GM18867 (cell line): ENCODE measurements at regions not wholly inside any gene's neighbourhood (a gene's known extent, or its start where the extent isn't known, plus 50 kb on each side); places are given as distances from the start of the nearest gene placed in this dataset.
"Not testable (repeated sequence)": the region's sequence is repeated elsewhere in the genome, so short reads cannot be mapped to it uniquely, and the experiment has no call there.

ENCODE experiments used
- ATAC-seq: cut with Tn5 transposase; IDR thresholded peaks from one replicate; pipeline ENCODE4 v1.9.1; 2021; ENCODE audit warnings: mild to moderate bottlenecking, moderate library complexity; ENCODE audit not compliant: unreplicated experiment

DNA sequence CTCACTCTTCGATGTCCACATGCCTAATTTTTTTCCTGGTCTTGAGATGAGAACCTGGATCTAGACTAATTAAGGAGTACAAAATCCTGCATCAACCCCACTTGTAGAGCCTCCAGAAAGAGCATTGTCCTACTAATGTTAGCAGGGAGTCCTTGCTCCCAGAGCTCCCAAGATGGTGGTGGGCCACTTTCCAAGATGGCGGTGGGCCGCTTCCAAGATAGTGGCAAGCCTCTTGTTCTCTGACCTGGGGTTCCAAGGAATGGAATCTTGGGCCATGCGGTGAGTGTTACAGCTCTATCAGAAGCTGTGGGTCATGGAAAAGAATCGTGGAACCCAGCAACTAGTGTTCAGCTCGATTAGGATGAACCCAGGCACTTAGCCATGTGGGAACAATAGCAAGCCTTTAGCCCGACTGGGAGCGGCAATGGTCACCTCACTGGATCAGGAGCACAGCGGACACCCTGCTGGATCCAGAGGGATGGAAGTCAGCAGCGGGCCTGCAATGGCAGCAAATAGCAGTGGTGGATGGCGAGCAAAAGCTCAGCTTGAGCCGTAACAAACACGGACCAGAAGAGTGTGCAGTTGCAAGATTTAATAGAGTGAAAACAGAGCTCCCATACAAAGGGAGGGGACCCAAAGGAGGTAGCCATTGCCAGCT is 1997.5 kb upstream of the RAG2 start:
- not testable (repeated sequence) for ATAC-seq

DNA sequence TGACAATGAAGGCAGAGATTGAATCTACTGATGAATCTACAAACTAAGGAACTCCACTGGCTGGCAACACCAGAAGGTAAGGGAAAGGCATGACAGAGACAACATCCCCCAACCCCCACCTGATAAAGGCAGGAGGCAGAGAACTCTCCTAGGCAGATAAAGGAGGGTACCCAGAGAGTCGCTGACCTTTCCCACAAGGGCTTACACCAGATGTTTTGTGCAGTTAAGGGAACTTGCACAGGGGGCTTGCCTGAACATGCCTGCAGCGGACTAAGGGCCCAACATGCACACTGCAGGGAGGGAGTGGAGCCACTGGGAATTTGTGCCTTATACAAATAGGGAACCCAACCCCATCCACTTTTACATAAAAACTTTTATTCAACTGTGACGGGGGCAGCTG is 1996.9 kb upstream of the RAG2 start:
- ATAC-seq = no peak

- ATAC-seq = no peak
Observed at GRCh38 chr11:38593649-38594048, 1995.6 kb upstream of the RAG2 start.

GRCh38 chr11:38582756-38583155 is 1984.7 kb upstream of the RAG2 start:
- no peak for ATAC-seq

- ATAC-seq = no peak
Observed at GRCh38 chr11:38582151-38582550, 1984.1 kb upstream of the RAG2 start.

GRCh38 chr11:38577769-38578168 is 1979.7 kb upstream of the RAG2 start:
- no peak for ATAC-seq

- no peak for ATAC-seq
Observed at GRCh38 chr11:38562562-38562961, 1964.5 kb upstream of the RAG2 start.

GRCh38 chr11:38553148-38553547 is 1955.1 kb upstream of the RAG2 start:
- no peak for ATAC-seq

DNA sequence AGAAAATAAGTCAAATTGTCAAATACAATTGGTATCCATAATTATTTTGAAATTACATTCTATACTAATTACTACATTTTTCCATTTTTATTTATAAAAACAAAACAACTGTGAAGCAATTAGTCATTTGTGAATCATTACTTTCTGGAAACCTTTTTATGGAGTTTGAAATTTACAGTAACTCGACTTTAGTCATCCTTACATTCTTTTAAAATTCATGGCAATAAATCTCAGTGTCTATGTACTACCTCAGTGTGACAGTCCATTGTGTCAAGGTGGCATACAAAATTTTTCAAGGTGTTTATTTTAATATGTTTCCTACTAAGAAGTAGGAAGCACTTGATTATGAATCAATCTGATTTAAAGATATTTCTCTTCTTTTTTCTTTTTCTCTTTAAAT is 1949.4 kb upstream of the RAG2 start:
- ATAC-seq = no peak

- ATAC-seq = no peak
Observed at GRCh38 chr11:38543986-38544385, 1946.0 kb upstream of the RAG2 start.

- no peak for ATAC-seq
Observed at GRCh38 chr11:38543311-38543710, 1945.3 kb upstream of the RAG2 start.

DNA sequence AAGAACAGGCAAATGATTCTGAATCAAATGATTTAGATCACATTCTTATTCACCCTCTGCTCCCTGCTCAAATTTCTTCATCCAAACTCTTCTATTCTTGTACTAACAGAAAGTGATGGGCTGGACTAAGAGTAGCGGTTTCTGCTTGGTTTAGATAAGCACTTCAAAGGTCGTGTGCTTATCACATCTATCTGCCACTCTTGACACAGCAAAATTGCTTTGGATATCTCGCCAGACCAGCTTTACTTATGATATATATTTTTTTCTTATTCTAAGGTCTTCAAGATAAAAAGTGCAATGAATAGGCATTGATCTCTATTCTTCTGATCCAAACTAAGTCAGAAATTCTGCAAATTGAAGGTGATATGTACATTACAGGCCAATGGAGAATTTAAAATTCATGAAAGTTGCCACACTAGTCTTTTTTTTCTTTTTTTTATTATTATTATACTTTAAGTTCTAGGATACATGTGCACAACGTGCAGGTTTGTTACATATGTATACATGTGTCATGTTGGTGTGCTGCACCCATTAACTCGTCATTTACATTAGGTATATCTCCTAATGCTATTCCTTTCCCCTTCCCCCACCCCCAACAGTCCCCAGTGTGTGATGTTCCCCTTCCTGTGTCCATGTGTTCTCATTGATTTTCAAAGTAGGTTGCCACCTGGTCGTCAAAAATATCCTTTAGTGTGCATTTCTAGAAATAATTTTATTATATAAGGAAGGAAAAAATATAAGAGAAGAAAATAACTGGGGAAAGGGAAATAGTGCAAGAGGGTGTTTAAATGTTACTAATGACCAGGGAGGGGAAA is 1941.0 kb upstream of the RAG2 start:
- ATAC-seq = no peak

- ATAC-seq = no peak
Observed at GRCh38 chr11:38530226-38530625, 1932.2 kb upstream of the RAG2 start.

- no peak for ATAC-seq
Observed at GRCh38 chr11:38524945-38525344, 1926.9 kb upstream of the RAG2 start.

DNA sequence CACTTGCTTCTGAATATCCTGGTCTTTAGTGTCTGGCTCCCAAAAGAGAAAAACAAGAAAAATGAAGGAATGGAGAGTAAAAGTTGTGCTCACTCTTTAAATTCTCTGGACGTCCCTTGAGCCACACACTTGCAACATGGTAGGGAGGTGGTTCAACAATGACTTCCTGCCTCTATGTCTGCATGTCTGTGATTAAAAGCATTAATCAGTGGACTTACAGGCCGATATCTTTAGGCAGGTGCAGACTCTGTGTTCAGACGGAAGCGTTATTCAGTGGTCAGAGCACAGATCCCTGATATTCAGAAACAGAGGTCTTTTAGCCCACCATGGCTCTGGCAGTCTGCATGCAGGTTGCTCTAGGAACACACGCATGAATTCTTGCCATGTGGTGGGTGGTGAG is 1920.0 kb upstream of the RAG2 start:
- ATAC-seq = no peak

DNA sequence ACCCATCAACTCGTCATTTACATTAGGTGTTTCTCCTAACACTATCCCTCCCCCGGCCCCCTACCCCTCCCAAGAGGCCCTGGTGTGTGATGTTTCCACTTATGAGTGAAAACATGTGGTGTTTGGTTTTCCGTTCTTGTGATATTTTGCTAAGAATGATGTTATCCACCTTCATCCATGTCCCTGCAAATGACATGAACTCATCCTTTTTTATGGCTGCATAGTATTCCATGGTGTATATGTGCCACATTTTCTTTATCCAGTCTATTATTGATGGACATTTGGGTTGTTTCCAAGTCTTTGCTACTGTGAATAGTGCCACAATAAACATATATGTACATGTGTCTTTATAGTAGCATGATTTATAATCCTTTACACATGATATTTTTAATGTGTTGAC is 1914.8 kb upstream of the RAG2 start:
- ATAC-seq = not testable (repeated sequence)

- ATAC-seq = no peak
Observed at GRCh38 chr11:38510041-38510440, 1912.0 kb upstream of the RAG2 start.

- no peak for ATAC-seq
Observed at GRCh38 chr11:38503876-38504275, 1905.8 kb upstream of the RAG2 start.

DNA sequence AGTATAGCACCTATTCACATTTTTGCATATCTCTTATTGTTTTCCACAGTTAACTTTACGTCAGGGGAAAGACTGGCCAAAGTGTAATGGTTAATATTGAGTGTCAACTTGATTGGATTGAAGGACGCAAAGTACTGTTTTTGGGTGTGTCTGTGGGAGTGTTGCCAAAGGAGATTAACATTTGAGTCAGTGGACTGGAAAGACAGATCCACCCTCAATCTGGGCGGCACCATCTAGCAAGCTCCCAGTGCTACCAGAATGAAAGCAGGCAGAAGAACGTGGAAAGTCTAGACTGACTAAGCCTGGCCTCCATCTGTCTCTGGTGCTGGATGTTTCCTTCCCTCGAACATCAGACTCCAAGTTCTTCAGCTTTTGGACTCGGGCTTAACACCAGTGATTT is 1900.7 kb upstream of the RAG2 start:
- no peak for ATAC-seq

GRCh38 chr11:38491986-38492385 is 1894.0 kb upstream of the RAG2 start:
- no peak for ATAC-seq

GRCh38 chr11:38481391-38481790 is 1883.4 kb upstream of the RAG2 start:
- no peak for ATAC-seq

- no peak for ATAC-seq
Observed at GRCh38 chr11:38476808-38477575, 1879.0 kb upstream of the RAG2 start.
